DND-41 (cell line): ENCODE measurements at regions not wholly inside any gene's neighbourhood (a gene's known extent, or its start where the extent isn't known, plus 50 kb on each side); places are given as distances from the start of the nearest gene placed in this dataset.

Experiments used
- CTCF ChIP-seq: IDR thresholded peaks from 2 replicates; pipeline ENCODE4 v1.5.1; 2012; ENCODE audit warnings: borderline replicate concordance, low read length, moderate library complexity, mild to moderate bottlenecking; ENCODE audit not compliant: poor library complexity, severe bottlenecking; ENCODE audit errors: extremely low read depth
- EZH2 ChIP-seq: IDR thresholded peaks from 3 replicates; pipeline ENCODE4 v1.6.1; 2012; ENCODE audit warnings: borderline replicate concordance, low read depth, mild to moderate bottlenecking, moderate library complexity, low read length, inconsistent platforms; ENCODE audit not compliant: severe bottlenecking

GRCh38 chr3:59264366-59264765 lies 214.5 kb upstream of the CFAP20DC start:
- no peak for TF ChIP-seq CTCF
- no peak for TF ChIP-seq EZH2
